H1 (cell line): ENCODE measurements at regions not wholly inside any gene's neighbourhood (a gene's known extent, or its start where the extent isn't known, plus 50 kb on each side); places are given as distances from the start of the nearest gene placed in this dataset.

Experiments
- CTCF ChIA-PET: fragments of 300-600 bp; sonication (Branson Sonifier 250); formaldehyde crosslinking; loops from one replicate; lab custom pipeline; 2021; ENCODE audit not compliant: partially characterized antibody; lab: Charles Lee
- POLR2A ChIA-PET: fragments of 300-600 bp; sonication (Branson Sonifier 250); formaldehyde crosslinking; loops from one replicate; lab custom pipeline; 2021; ENCODE audit warnings: inconsistent platforms; ENCODE audit not compliant: partially characterized antibody; lab: Charles Lee
- DNase-seq, 2 experiments: peaks; one replicate each; pipeline versions ENCODE4 v3.0.0 to v3.0.0-alpha.2; 2010 to 2022; ENCODE audit warnings: low spot score in 2 of 2, low read depth in 1 of 2, mixed read lengths in 1 of 2
- FAIRE-seq: peaks from 2 replicates; lab custom pipeline; 2011; peaks lifted over from hg19 to GRCh38; lab: Jason Lieb, UNC
- H2AFZ ChIP-seq: 2 replicates; pipeline ENCODE4 v1.8.1; 2012; ENCODE audit warnings: low read length, inconsistent platforms
- H2AK5ac ChIP-seq: 2 replicates; pipeline ENCODE4 v1.6.1; 2013; ENCODE audit warnings: low read depth, low read length
- H2BK120ac ChIP-seq: replicated peaks from 2 replicates; pipeline ENCODE3; 2013; ENCODE audit warnings: low read depth, low read length, inconsistent platforms
- H2BK12ac ChIP-seq: 2 replicates; pipeline ENCODE4 v1.6.1; 2013; ENCODE audit warnings: low read depth, low read length
- H2BK15ac ChIP-seq: 2 replicates; pipeline ENCODE4 v1.6.1; 2013; ENCODE audit warnings: low read length
- H2BK20ac ChIP-seq: 2 replicates; pipeline ENCODE4 v1.6.1; 2013; ENCODE audit warnings: low read length
- H2BK5ac ChIP-seq: 2 replicates; pipeline ENCODE4 v1.6.1; 2013; ENCODE audit warnings: low read depth, low read length
- H3K14ac ChIP-seq: 2 replicates; pipeline ENCODE4 v1.6.1; 2013; ENCODE audit warnings: inconsistent platforms; ENCODE audit not compliant: insufficient read length
- H3K18ac ChIP-seq: 2 replicates; pipeline ENCODE4 v1.6.1; 2013; ENCODE audit warnings: low read length; ENCODE audit errors: extremely low read depth
- H3K23ac ChIP-seq: 2 replicates; pipeline ENCODE4 v1.6.1; 2013; ENCODE audit warnings: inconsistent platforms; ENCODE audit not compliant: insufficient read length
- H3K23me2 ChIP-seq: 2 replicates; pipeline ENCODE4 v1.6.1; 2013; ENCODE audit warnings: low read depth, low read length
- H3K27ac ChIP-seq: 2 replicates; pipeline ENCODE4 v1.6.1; 2011; ENCODE audit warnings: low read depth, low read length, inconsistent platforms
- H3K27me3 ChIP-seq, 4 experiments: replicated peaks in 1 of 4; 1 replicate in 1 of 4; 2 replicates in 3 of 4; pipeline versions ENCODE4 v1.6.1 to v1.8.1; 2011 to 2013; ENCODE audit warnings: low read length in 3 of 4, mild to moderate bottlenecking in 3 of 4, inconsistent platforms in 2 of 4, mixed read lengths in 2 of 4, moderate library complexity in 1 of 4; ENCODE audit not compliant: control insufficient read depth in 3 of 4, insufficient read depth in 3 of 4; ENCODE audit errors: extremely low read depth in 1 of 4
- H3K36me3 ChIP-seq, 4 experiments: 2 replicates each; pipeline versions ENCODE4 v1.6.1 to v1.8.1; 2011 to 2013; ENCODE audit warnings: mild to moderate bottlenecking in 4 of 4, low read length in 3 of 4, moderate library complexity in 2 of 4, control low read depth in 1 of 4, inconsistent platforms in 1 of 4; ENCODE audit not compliant: insufficient read depth in 4 of 4, control insufficient read depth in 2 of 4
- H3K4ac ChIP-seq: replicated peaks from 2 replicates; pipeline ENCODE3; 2013; ENCODE audit warnings: low read length, low read depth, mixed read lengths, inconsistent platforms; ENCODE audit not compliant: insufficient read length
- H3K4me1 ChIP-seq, 4 experiments: replicated peaks in 1 of 4; 1 replicate in 1 of 4; 2 replicates in 3 of 4; pipeline versions ENCODE4 v1.6.1 to v1.8.1; 2011 to 2013; ENCODE audit warnings: low read length in 3 of 4, inconsistent platforms in 2 of 4, mixed read lengths in 1 of 4; ENCODE audit not compliant: insufficient read depth in 4 of 4, control insufficient read depth in 3 of 4
- H3K4me2 ChIP-seq, 2 experiments: 2 replicates each; pipeline versions ENCODE4 v1.6.1 to v1.8.1; 2011 to 2013; ENCODE audit warnings: low read depth in 2 of 2, low read length in 2 of 2, control low read depth in 1 of 2, inconsistent platforms in 1 of 2, mild to moderate bottlenecking in 1 of 2; ENCODE audit not compliant: insufficient read depth in 1 of 2
- H3K4me3 ChIP-seq, 4 experiments: fragments of 200-600, 300-600 bp in 1 of 4; sonication (generic), shearing (Covaris generic), sonication (Bioruptor Twin) in 1 of 4; 2 replicates each; pipeline versions ENCODE4 v1.5.1 to v1.8.1; 2011 to 2016; ENCODE audit warnings: low read length in 4 of 4, low read depth in 3 of 4, control low read depth in 2 of 4, inconsistent platforms in 2 of 4, mild to moderate bottlenecking in 2 of 4, mixed read lengths in 1 of 4, moderate library complexity in 1 of 4; ENCODE audit not compliant: insufficient read depth in 2 of 4; ENCODE audit errors: extremely low read depth in 1 of 4
- H3K56ac ChIP-seq: replicated peaks from 2 replicates; pipeline ENCODE3; 2013; ENCODE audit warnings: low read depth, mild to moderate bottlenecking, mixed read lengths, low read length, inconsistent platforms; ENCODE audit not compliant: insufficient read length
- H3K79me1 ChIP-seq: 2 replicates; pipeline ENCODE4 v1.6.1; 2013; ENCODE audit warnings: low read depth, low read length, control low read depth
- H3K79me2 ChIP-seq, 2 experiments: 2 replicates each; pipeline versions ENCODE4 v1.6.1 to v1.8.1; 2012 to 2013; ENCODE audit warnings: low read length in 2 of 2, mild to moderate bottlenecking in 2 of 2, inconsistent platforms in 1 of 2; ENCODE audit not compliant: insufficient read depth in 2 of 2, control insufficient read depth in 1 of 2
- H3K9ac ChIP-seq, 4 experiments: replicated peaks in 1 of 4; 1 replicate in 1 of 4; 2 replicates in 3 of 4; pipeline versions ENCODE4 v1.6.1 to v1.8.1; 2011 to 2013; ENCODE audit warnings: low read depth in 3 of 4, low read length in 3 of 4, control low read depth in 2 of 4, mild to moderate bottlenecking in 2 of 4, moderate library complexity in 2 of 4, inconsistent platforms in 1 of 4; ENCODE audit errors: extremely low read depth in 1 of 4
- H3K9me3 ChIP-seq, 2 experiments: 2 replicates each; pipeline versions ENCODE4 v1.6.1 to v1.8.1; 2012 to 2013; ENCODE audit warnings: mild to moderate bottlenecking in 2 of 2, moderate library complexity in 2 of 2, control low read depth in 1 of 2, inconsistent platforms in 1 of 2, low read depth in 1 of 2, low read length in 1 of 2, mixed read lengths in 1 of 2; ENCODE audit not compliant: insufficient read depth in 2 of 2
- H4K20me1 ChIP-seq, 2 experiments: replicated peaks in 1 of 2; 2 replicates each; pipeline versions ENCODE3 to v1.8.1; 2011 to 2013; ENCODE audit warnings: inconsistent platforms in 2 of 2, low read length in 2 of 2, mild to moderate bottlenecking in 1 of 2; ENCODE audit not compliant: insufficient read depth in 2 of 2, control insufficient read depth in 1 of 2
- H4K5ac ChIP-seq: 2 replicates; pipeline ENCODE4 v1.6.1; 2013; ENCODE audit warnings: low read length, low read depth, mixed read lengths, inconsistent platforms; ENCODE audit not compliant: insufficient read length
- H4K8ac ChIP-seq: 2 replicates; pipeline ENCODE4 v1.8.0; 2013; ENCODE audit warnings: mild to moderate bottlenecking, moderate library complexity, low read length, inconsistent platforms; ENCODE audit not compliant: insufficient read depth; ENCODE audit errors: extremely low read depth
- H4K91ac ChIP-seq: replicated peaks from 2 replicates; pipeline ENCODE3; 2013; ENCODE audit warnings: low read length, mixed read lengths, inconsistent platforms; ENCODE audit not compliant: insufficient read length
- CTBP2 ChIP-seq: IDR thresholded peaks from 2 replicates; pipeline ENCODE4 v1.7.0; 2011; ENCODE audit warnings: borderline replicate concordance, mild to moderate bottlenecking, moderate library complexity, mixed read lengths, low read length; ENCODE audit not compliant: insufficient read depth, insufficient read length
- EZH2 ChIP-seq: fragments of 200-600 bp; sonication (generic); IDR thresholded peaks from 2 replicates; pipeline ENCODE4 v1.7.1; 2012; ENCODE audit warnings: low read depth, mild to moderate bottlenecking, moderate library complexity, low read length, inconsistent platforms; ENCODE audit not compliant: severe bottlenecking
- FOSL1 ChIP-seq: IDR thresholded peaks from 2 replicates; pipeline ENCODE4 v1.6.1; 2011; ENCODE audit warnings: mild to moderate bottlenecking, low read depth, low read length, moderate library complexity; ENCODE audit not compliant: insufficient read depth
- KDM4A ChIP-seq: IDR thresholded peaks from one replicate; pipeline ENCODE4 v1.7.1; 2012; ENCODE audit warnings: low read depth, mild to moderate bottlenecking, moderate library complexity, low read length, inconsistent platforms; ENCODE audit not compliant: severe bottlenecking
- SIX5 ChIP-seq: IDR thresholded peaks from 2 replicates; pipeline ENCODE4 v1.6.1; 2011; ENCODE audit warnings: mild to moderate bottlenecking, low read depth, low read length
- SRF ChIP-seq: IDR thresholded peaks from 2 replicates; pipeline ENCODE4 v1.6.1; 2011; ENCODE audit warnings: mild to moderate bottlenecking, low read depth, low read length, moderate library complexity
- TBP ChIP-seq: IDR thresholded peaks from 2 replicates; pipeline ENCODE4 v1.6.1; 2011; ENCODE audit warnings: low read depth, low read length, improper control_type of control experiment
- TEAD4 ChIP-seq: IDR thresholded peaks from 2 replicates; pipeline ENCODE4 v1.6.1; 2012; ENCODE audit warnings: low read depth, low read length, inconsistent platforms, mixed read lengths
- WGBS, 2 experiments: shearing (Covaris generic) in 1 of 2; methylation state at CpG; one replicate each; pipeline versions ENCODE4 v1.1.6 to v1.1.7; 2013 to 2015; ENCODE audit warnings: low lambda C conversion rate in 2 of 2, mixed read lengths in 2 of 2, inconsistent platforms in 1 of 2, low coverage in 1 of 2, missing lambda C conversion rate in 1 of 2; ENCODE audit not compliant: insufficient replicate concordance in 2 of 2, insufficient coverage in 1 of 2, insufficient read length in 1 of 2; ENCODE audit errors: extremely low coverage in 1 of 2, missing lambda C conversion rate in 1 of 2; 5-methylcytosine and 5-hydroxymethylcytosine counted together
- TF ChIP-seq, protein P1 (sequence below): IDR thresholded peaks from 2 replicates; pipeline ENCODE4 v1.6.1; 2011; ENCODE audit warnings: low read length, improper control_type of control experiment

- no peak overlapping the region for H3K4ac ChIP-seq
- 91% methylated on average over 3 of the region's 3 CpGs; no CpG with 5 or more reads in 1 of the 2 experiments for WGBS, 2 experiments
- no peaks in the 10 kb centered on the region for H3K27me3 ChIP-seq
- no peak overlapping the region for H3K18ac ChIP-seq
- H2BK15ac ChIP-seq: no peak overlapping the region
- H2BK5ac ChIP-seq: no peak overlapping the region
- H3K79me2 ChIP-seq: no peaks in the 10 kb centered on the region
- no peaks in the 10 kb centered on the region for H3K36me3 ChIP-seq
- no peaks in the 10 kb centered on the region for H4K20me1 ChIP-seq
- no peak overlapping the region for H3K4me3 ChIP-seq
- no peaks in the 10 kb centered on the region for H3K79me1 ChIP-seq
- TF ChIP-seq TEAD4 (no peak), KDM4A (no peak), CTBP2 (no peak), SRF (no peak), SIX5 (no peak), EZH2 (no peak), FOSL1 (no peak), TBP (no peak)
- TF ChIP-seq, protein P1, sequence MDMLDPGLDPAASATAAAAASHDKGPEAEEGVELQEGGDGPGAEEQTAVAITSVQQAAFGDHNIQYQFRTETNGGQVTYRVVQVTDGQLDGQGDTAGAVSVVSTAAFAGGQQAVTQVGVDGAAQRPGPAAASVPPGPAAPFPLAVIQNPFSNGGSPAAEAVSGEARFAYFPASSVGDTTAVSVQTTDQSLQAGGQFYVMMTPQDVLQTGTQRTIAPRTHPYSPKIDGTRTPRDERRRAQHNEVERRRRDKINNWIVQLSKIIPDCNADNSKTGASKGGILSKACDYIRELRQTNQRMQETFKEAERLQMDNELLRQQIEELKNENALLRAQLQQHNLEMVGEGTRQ: no peak
- no peak overlapping the region for H3K14ac ChIP-seq
- no peak overlapping the region for H3K27ac ChIP-seq
- H3K23ac ChIP-seq: no peak overlapping the region
- no peaks in the 10 kb centered on the region for H3K23me2 ChIP-seq
- no peak for DNase-seq
- no peak overlapping the region for H3K56ac ChIP-seq
- no peak overlapping the region for H3K4me2 ChIP-seq
- ChIA-PET POLR2A (no interaction called here), CTCF (no interaction called here)
- FAIRE-seq: no peak
- no peak overlapping the region for H4K5ac ChIP-seq
- H2BK120ac ChIP-seq: no peak overlapping the region
- H3K9ac ChIP-seq: no peak overlapping the region
- H3K4me1 ChIP-seq: no peaks in the 10 kb centered on the region
- no peak overlapping the region for H2BK12ac ChIP-seq
- no peak overlapping the region for H4K8ac ChIP-seq
- no peak overlapping the region for H2BK20ac ChIP-seq
- no peak overlapping the region for H2AFZ ChIP-seq
- no peak overlapping the region for H4K91ac ChIP-seq
- no peak overlapping the region for H2AK5ac ChIP-seq
- no peaks in the 10 kb centered on the region for H3K9me3 ChIP-seq
Measured at GRCh38 chr10:45144326-45145070, 143.8 kb downstream of the ZNF22 start.
